Thyroid gland (tissue), 4 donors: ENCODE measurements at regions not wholly inside any gene's neighbourhood (a gene's known extent, or its start where the extent isn't known, plus 50 kb on each side); places are given as distances from the start of the nearest gene placed in this dataset.
"Not testable (repeated sequence)": the region's sequence is repeated elsewhere in the genome, so short reads cannot be mapped to it uniquely, and the experiment has no call there.

Source experiments
- CTCF ChIP-seq, 6 experiments: fragments of 200-600 bp in 3 of 6; fragments of 450-650 bp in 3 of 6; sonication (generic) in 3 of 6; IDR thresholded peaks; one replicate each; pipeline ENCODE4 v1.5.1; 2016 to 2019; ENCODE audit warnings: antibody characterized with exemption in 6 of 6, mild to moderate bottlenecking in 2 of 6, inconsistent platforms in 1 of 6, moderate library complexity in 1 of 6
- POLR2A ChIP-seq, 2 donors: fragments of 450-650 bp; IDR thresholded peaks; one replicate each; pipeline ENCODE4 v1.6.1; 2017; ENCODE audit warnings: antibody characterized with exemption in 2 of 2, mild to moderate bottlenecking in 2 of 2, moderate library complexity in 1 of 2

- TF ChIP-seq CTCF, POLR2A (IDR thresholded peaks at IDR 0.05): not testable (repeated sequence)
Measured at GRCh38 chr5:113715921-113716320, 202.4 kb downstream of the YTHDC2 start.
